WTC11 (cell line): ENCODE measurements at regions not wholly inside any gene's neighbourhood (a gene's known extent, or its start where the extent isn't known, plus 50 kb on each side); places are given as distances from the start of the nearest gene placed in this dataset.

ENCODE experiments used
- ATAC-seq: fragments of 200-7000 bp; cut with Tn5 transposase; 2 replicates; pipeline ENCODE4 v1.10.0; 2021; ENCODE audit warnings: mild to moderate bottlenecking, moderate library complexity
- CTCF ChIA-PET: fragments of 300-600 bp; sonication (Branson Sonifier 250); formaldehyde crosslinking; loops from one replicate; lab custom pipeline; 2021; ENCODE audit warnings: antibody characterized with exemption; lab: Charles Lee
- POLR2A ChIA-PET: fragments of 350-600 bp; sonication (Branson Sonifier 250); formaldehyde crosslinking; loops from one replicate; lab custom pipeline; 2021; ENCODE audit warnings: antibody characterized with exemption; lab: Charles Lee
- DNase-seq: peaks from one replicate; pipeline ENCODE4 v3.0.0; 2021; ENCODE audit warnings: low spot score
- H3K27ac Mint-ChIP-seq: 2 replicates; pipeline ENCODE4 v1.8.0; 2021; ENCODE audit warnings: mixed read lengths
- H3K27me3 Mint-ChIP-seq: 2 replicates; pipeline ENCODE4 v1.8.0; 2021; ENCODE audit warnings: low read depth, mild to moderate bottlenecking, moderate library complexity, mixed read lengths
- H3K36me3 Mint-ChIP-seq: 2 replicates; pipeline ENCODE4 v1.8.0; 2021; ENCODE audit warnings: mixed read lengths
- H3K4me1 Mint-ChIP-seq: 2 replicates; pipeline ENCODE4 v1.8.0; 2022; ENCODE audit warnings: mixed read lengths
- H3K4me3 Mint-ChIP-seq: 2 replicates; pipeline ENCODE4 v1.8.0; 2021; ENCODE audit warnings: mild to moderate bottlenecking, moderate library complexity, mixed read lengths
- H3K9me3 Mint-ChIP-seq: 2 replicates; pipeline ENCODE4 v1.8.0; 2021; ENCODE audit warnings: mixed read lengths
- CDX4 ChIP-seq: fragments of 250-450 bp; sonication (Bioruptor Pico); IDR thresholded peaks from 2 replicates; pipeline ENCODE4 v1.9.0; 2021; ENCODE audit warnings: moderate library complexity, mild to moderate bottlenecking, inconsistent platforms, borderline replicate concordance
- CTCF ChIP-seq: fragments of 200-600 bp; IDR thresholded peaks from 2 replicates; pipeline ENCODE4 v1.8.0; 2022; ENCODE audit warnings: antibody characterized with exemption
- E2F1 ChIP-seq: sonication (generic); formaldehyde crosslinking; IDR thresholded peaks from 2 replicates; pipeline ENCODE4 v1.8.0; 2022; ENCODE audit warnings: mild to moderate bottlenecking, missing genetic modification reagents
- FOXP4 ChIP-seq: sonication (generic); formaldehyde crosslinking; IDR thresholded peaks from 2 replicates; pipeline ENCODE4 v1.8.0; 2022; ENCODE audit warnings: mild to moderate bottlenecking, missing genetic modification reagents
- GRHL2 ChIP-seq: fragments of 250-450 bp; sonication (Bioruptor Pico); IDR thresholded peaks from 2 replicates; pipeline ENCODE4 v1.8.0; 2022; ENCODE audit warnings: mild to moderate bottlenecking, moderate library complexity; ENCODE audit not compliant: insufficient replicate concordance, severe bottlenecking
- HMGA2 ChIP-seq: fragments of 250-450 bp; sonication (Bioruptor Pico); IDR thresholded peaks from 2 replicates; pipeline ENCODE4 v1.4.0; 2021; ENCODE audit warnings: mild to moderate bottlenecking, moderate library complexity
- KAT7 ChIP-seq: sonication (generic); formaldehyde crosslinking; IDR thresholded peaks from 2 replicates; pipeline ENCODE4 v1.8.1; 2023; ENCODE audit warnings: missing genetic modification reagents, mild to moderate bottlenecking, borderline replicate concordance
- OVOL2 ChIP-seq: fragments of 250-450 bp; sonication (Bioruptor Pico); IDR thresholded peaks from 2 replicates; pipeline ENCODE4 v1.9.0; 2021; ENCODE audit warnings: mild to moderate bottlenecking, borderline replicate concordance
- TEAD1 ChIP-seq: sonication (generic); formaldehyde crosslinking; IDR thresholded peaks from 2 replicates; pipeline ENCODE4 v1.8.0; 2022; ENCODE audit warnings: mild to moderate bottlenecking, missing genetic modification reagents
- TEAD4 ChIP-seq: sonication (generic); formaldehyde crosslinking; IDR thresholded peaks from 2 replicates; pipeline ENCODE4 v1.8.0; 2022; ENCODE audit warnings: mild to moderate bottlenecking, missing genetic modification reagents
- ZNF121 ChIP-seq: sonication (generic); formaldehyde crosslinking; IDR thresholded peaks from 2 replicates; pipeline ENCODE4 v1.8.0; 2023; ENCODE audit warnings: missing genetic modification reagents
- ZNF263 ChIP-seq: sonication (generic); formaldehyde crosslinking; IDR thresholded peaks from 2 replicates; pipeline ENCODE4 v1.8.1; 2022; ENCODE audit warnings: low read depth, mild to moderate bottlenecking, moderate library complexity, missing genetic modification reagents
- ZNF317 ChIP-seq: sonication (generic); formaldehyde crosslinking; IDR thresholded peaks from 2 replicates; pipeline ENCODE4 v1.8.1; 2023; ENCODE audit warnings: low read depth, mild to moderate bottlenecking, moderate library complexity, missing genetic modification reagents, borderline replicate concordance
- ZNF532 ChIP-seq: fragments of 250-450 bp; sonication (Bioruptor Pico); IDR thresholded peaks from 2 replicates; pipeline ENCODE4 v1.9.0; 2021; ENCODE audit warnings: mild to moderate bottlenecking, borderline replicate concordance
- ZNF671 ChIP-seq: fragments of 250-450 bp; sonication (Bioruptor Pico); IDR thresholded peaks from 2 replicates; pipeline ENCODE4 v1.8.0; 2021; ENCODE audit warnings: mild to moderate bottlenecking
- TF ChIP-seq, protein P1 (sequence below): sonication (generic); formaldehyde crosslinking; IDR thresholded peaks from 2 replicates; pipeline ENCODE4 v1.8.1; 2022; ENCODE audit warnings: mild to moderate bottlenecking, moderate library complexity, missing genetic modification reagents

DNA sequence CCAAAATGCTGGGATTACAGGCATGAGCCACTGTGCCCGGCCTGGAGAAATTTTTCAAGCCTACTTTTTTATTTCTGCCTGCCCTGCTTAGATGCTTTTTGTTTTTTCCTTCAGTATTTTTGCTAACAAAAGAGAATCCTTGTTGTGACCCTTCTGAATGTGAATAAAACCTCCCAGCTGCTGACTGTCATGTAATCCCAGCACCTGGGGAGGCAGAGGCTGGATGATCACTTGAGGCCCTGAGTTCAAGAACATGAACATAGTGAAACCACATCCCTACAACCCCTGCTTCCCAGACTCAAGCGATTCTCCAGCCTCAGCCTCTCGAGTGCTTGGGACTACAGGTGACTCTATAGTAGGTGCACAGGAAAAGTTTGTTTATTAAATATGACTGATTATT lies 84.9 kb downstream of the SOX2 start:
- ChIA-PET POLR2A (interaction anchor here (0.5 kb wide), 1 partner anchor 15 kb away, joined by 3 read pairs; no protein-coding TSS in a partner anchor), CTCF (no interaction called here)
- ATAC-seq (peak; percentile 64), DNase-seq (no peak)
- Mint-ChIP-seq H3K4me3 (no peak overlapping the region), H3K36me3 (no peaks in the 10 kb centered on the region), H3K4me1 (peaks cover 39% of the 10 kb centered on the region), H3K27me3 (no peaks in the 10 kb centered on the region), H3K9me3 (no peaks in the 10 kb centered on the region), H3K27ac (peak overlapping the region; percentile 97)
- TF ChIP-seq ZNF671 (CRISPR knock-in tag) (no peak), ZNF263 (CRISPR knock-in tag) (no peak), TEAD4 (CRISPR knock-in tag) (no peak), CTCF (no peak), FOXP4 (CRISPR knock-in tag) (no peak), GRHL2 (no peak), ZNF317 (no peak), HMGA2 (CRISPR knock-in tag) (no peak), TEAD1 (CRISPR knock-in tag) (no peak), CDX4 (CRISPR knock-in tag) (no peak), ZNF121 (CRISPR knock-in tag) (no peak), OVOL2 (no peak), KAT7 (CRISPR knock-in tag) (no peak), E2F1 (CRISPR knock-in tag) (no peak)
- TF ChIP-seq, protein P1, sequence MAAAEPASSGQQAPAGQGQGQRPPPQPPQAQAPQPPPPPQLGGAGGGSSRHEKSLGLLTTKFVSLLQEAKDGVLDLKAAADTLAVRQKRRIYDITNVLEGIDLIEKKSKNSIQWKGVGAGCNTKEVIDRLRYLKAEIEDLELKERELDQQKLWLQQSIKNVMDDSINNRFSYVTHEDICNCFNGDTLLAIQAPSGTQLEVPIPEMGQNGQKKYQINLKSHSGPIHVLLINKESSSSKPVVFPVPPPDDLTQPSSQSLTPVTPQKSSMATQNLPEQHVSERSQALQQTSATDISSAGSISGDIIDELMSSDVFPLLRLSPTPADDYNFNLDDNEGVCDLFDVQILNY (CRISPR knock-in tag), result no peak

DNA sequence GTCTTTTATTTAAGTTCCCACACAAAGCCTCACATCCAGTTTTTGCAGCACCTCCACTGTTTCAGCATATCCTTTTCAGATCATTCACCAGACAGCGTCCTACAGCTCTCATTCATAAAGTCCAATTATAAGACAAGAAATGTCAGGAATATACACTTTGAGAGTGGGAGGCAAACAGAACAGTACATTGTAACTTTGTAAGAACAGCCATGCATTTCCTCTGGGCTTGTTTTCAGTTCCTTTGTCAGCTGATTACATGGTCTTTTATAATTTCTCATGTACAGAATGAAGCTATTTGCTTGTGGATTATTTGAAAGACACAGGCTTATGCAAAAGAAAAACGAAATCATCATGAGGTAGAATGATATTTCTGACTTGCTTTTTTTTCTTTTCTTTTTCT lies 85.7 kb downstream of the SOX2 start:
- no peak overlapping the region for H3K4me3 Mint-ChIP-seq
- no peak overlapping the region for H3K27ac Mint-ChIP-seq
- no peak for DNase-seq
- H3K27me3 Mint-ChIP-seq, result no peaks in the 10 kb centered on the region
- no peaks in the 10 kb centered on the region for H3K9me3 Mint-ChIP-seq
- ChIA-PET CTCF (no interaction called here), POLR2A (no interaction called here)
- no peaks in the 10 kb centered on the region for H3K36me3 Mint-ChIP-seq
- ATAC-seq, result no peak
- H3K4me1 Mint-ChIP-seq, result peaks cover 37% of the 10 kb centered on the region
- no peak for TF ChIP-seq ZNF532 (CRISPR knock-in tag)
